Activated naive CD8-positive, alpha-beta T cell (primary cell): ENCODE measurements at regions not wholly inside any gene's neighbourhood (a gene's known extent, or its start where the extent isn't known, plus 50 kb on each side); places are given as distances from the start of the nearest gene placed in this dataset.
"Not testable (repeated sequence)": the region's sequence is repeated elsewhere in the genome, so short reads cannot be mapped to it uniquely, and the experiment has no call there.

Experiments used
- H3K27ac Mint-ChIP-seq: one replicate; pipeline ENCODE4 v1.8.0; 2021; ENCODE audit warnings: mixed read lengths
- H3K27me3 Mint-ChIP-seq: one replicate; pipeline ENCODE4 v1.8.0; 2021; ENCODE audit warnings: mixed read lengths
- H3K36me3 Mint-ChIP-seq: one replicate; pipeline ENCODE4 v1.8.0; 2021; ENCODE audit warnings: mixed read lengths
- H3K4me1 Mint-ChIP-seq: one replicate; pipeline ENCODE4 v1.8.0; 2021; ENCODE audit warnings: low read depth, mixed read lengths
- H3K4me3 Mint-ChIP-seq: one replicate; pipeline ENCODE4 v1.8.0; 2021; ENCODE audit warnings: mild to moderate bottlenecking, mixed read lengths
- H3K9me3 Mint-ChIP-seq: one replicate; pipeline ENCODE4 v1.8.0; 2021; ENCODE audit warnings: low read depth, mixed read lengths

DNA sequence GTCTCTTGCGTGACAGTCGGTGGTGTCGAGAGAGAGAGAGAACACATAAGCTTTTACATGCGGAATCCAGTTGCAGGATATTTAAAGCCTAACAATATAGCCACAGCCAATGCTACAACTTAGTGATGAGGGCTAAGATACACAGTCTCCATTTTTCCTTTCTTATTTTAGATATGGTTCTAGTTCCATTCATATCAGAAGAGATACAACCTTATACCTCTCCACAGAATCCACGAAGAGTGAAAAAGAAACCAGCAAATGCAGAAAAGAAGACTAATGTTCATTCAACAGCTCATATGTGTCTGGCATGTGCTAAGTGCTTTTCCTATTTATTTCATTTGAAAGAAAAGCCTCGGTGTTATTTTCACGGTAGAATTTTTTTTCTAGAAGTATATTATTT lies 249.0 kb upstream of the SLITRK1 start:
- Mint-ChIP-seq H3K27me3 (no peaks in the 10 kb centered on the region), H3K9me3 (no peaks in the 10 kb centered on the region), H3K27ac (no peak overlapping the region), H3K36me3 (no peaks in the 10 kb centered on the region), H3K4me1 (peaks cover 8% of the 10 kb centered on the region), H3K4me3 (no peak overlapping the region)

DNA sequence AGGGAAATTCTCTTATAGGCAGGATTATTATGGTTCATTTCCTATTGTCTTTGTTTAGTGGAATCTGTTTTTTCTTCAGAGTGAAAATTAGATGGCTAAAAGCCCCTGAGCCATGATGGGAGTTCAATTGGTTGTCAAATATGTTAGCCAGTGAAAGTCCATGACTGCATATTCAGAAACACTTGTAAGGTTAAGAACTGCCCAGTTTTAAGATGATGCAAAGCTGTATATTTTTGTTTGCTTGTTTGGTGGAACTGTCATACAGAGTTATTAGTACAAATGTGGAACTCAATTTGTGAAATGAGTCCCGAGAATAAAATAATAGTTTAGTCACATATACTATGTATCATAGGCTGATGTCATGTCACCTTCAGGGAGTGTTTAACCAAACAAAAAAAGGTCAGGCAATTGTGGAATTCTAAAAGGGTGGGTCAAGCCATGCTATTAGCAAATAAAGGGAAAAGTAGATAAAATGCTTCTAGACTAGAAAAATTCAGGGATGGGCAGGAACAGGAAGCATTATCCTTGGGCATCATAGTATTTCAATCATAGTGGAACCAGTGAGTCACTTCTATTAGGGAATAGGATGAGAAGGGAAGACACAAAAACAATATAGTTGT lies 248.3 kb upstream of the SLITRK1 start:
- no peaks in the 10 kb centered on the region for H3K27me3 Mint-ChIP-seq
- H3K27ac Mint-ChIP-seq: no peak overlapping the region
- H3K4me3 Mint-ChIP-seq: no peak overlapping the region
- H3K36me3 Mint-ChIP-seq: no peaks in the 10 kb centered on the region
- no peaks in the 10 kb centered on the region for H3K9me3 Mint-ChIP-seq
- peaks cover 3% of the 10 kb centered on the region for H3K4me1 Mint-ChIP-seq

DNA sequence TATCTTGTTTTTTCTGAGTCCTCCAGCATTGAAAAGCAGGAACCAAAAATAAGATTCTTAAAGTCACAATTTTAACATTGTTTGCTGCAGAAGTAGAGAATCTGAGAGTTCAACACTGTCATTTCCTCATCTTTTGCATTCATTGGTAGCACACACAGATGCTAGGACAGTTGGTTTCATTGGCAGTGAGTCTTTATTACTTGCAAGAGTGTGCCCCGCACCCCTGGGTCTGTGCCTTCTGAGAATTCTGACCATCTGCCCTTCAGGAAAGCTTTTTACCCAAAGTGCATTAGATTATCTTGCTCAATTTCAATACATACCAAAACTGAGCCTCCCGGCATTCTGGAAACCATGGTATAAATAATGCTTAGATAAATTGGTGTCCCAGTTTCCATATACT lies 247.7 kb upstream of the SLITRK1 start:
- Mint-ChIP-seq H3K27me3 (no peaks in the 10 kb centered on the region), H3K4me1 (no peaks in the 10 kb centered on the region), H3K36me3 (no peaks in the 10 kb centered on the region), H3K9me3 (no peaks in the 10 kb centered on the region), H3K4me3 (no peak overlapping the region), H3K27ac (no peak overlapping the region)

DNA sequence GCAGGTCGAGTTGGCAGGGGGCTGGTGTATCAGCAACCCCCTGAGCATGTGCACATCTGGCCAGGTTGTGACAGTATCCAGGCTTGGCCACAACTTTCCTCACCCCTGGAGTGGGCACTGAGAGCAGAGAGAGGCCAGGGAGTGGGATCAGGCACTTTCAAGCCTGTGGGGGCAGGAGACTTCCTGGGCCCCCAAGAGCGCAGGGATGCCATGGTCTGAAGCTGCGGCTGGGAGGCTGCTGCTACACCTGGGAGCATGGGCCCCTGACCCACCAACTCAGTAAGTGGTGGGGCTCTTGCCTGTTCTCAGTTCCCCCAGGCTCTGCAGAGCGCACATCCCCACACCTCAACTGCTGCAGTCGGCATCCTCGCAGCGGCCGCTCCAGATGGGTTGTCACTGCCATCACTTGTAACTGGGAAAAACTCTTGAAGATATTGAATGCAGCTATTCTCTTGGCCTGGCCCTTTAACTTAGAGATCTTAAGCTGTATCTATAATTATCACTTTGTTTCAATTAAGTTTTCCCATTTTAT lies 245.4 kb upstream of the SLITRK1 start:
- H3K27me3 Mint-ChIP-seq: no peaks in the 10 kb centered on the region
- H3K27ac Mint-ChIP-seq: no peak overlapping the region
- H3K4me3 Mint-ChIP-seq: no peak overlapping the region
- H3K36me3 Mint-ChIP-seq: no peaks in the 10 kb centered on the region
- no peaks in the 10 kb centered on the region for H3K9me3 Mint-ChIP-seq
- H3K4me1 Mint-ChIP-seq: no peaks in the 10 kb centered on the region

DNA sequence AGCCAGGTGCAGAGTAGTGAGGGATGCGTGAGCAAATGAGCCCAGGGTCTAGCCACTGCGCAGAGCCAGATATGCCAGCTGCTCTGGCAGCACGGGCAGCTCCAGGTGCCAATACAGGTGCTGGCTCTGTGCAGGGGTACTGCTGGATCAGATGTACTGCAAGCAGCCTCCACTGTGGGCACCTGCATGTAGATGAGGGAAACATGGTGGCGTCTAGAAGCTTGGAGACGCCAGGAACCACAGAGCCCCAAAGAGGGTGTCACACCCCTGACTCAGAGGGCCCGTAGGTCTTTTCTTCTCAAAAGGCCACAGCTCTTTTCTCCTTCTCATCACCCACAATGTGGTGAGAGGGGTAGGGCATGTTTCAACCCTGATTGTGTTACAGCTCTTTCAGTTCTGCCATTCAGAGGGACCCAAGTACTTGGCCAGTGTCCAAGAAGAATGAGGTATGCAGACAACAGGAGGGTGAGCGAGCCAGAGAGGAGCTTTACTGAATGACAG lies 244.4 kb upstream of the SLITRK1 start:
- Mint-ChIP-seq H3K4me3 (no peak overlapping the region), H3K36me3 (no peaks in the 10 kb centered on the region), H3K27me3 (no peaks in the 10 kb centered on the region), H3K27ac (no peak overlapping the region), H3K4me1 (no peaks in the 10 kb centered on the region), H3K9me3 (no peaks in the 10 kb centered on the region)

DNA sequence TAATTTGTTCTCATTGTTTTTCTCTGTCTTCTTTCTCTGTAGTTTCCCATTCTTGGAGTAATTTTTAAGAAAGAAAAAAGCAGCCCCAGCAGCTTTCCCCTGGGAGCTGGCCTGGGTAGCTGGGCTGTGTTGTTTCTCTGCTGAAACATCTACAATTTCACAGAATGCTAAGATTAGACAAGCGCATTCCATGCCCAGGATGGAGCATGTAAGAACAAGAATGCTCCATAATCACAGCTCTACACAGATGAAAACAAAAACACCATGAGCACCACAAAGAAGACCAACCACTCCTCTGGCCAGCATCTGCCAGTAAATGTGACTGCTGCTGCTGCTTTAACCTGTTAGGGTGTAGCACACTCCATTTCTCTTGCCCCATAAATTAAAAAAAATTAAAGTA lies 239.2 kb upstream of the SLITRK1 start:
- Mint-ChIP-seq H3K4me1 (no peaks in the 10 kb centered on the region), H3K36me3 (no peaks in the 10 kb centered on the region), H3K9me3 (no peaks in the 10 kb centered on the region), H3K27ac (no peak overlapping the region), H3K27me3 (no peaks in the 10 kb centered on the region), H3K4me3 (no peak overlapping the region)

DNA sequence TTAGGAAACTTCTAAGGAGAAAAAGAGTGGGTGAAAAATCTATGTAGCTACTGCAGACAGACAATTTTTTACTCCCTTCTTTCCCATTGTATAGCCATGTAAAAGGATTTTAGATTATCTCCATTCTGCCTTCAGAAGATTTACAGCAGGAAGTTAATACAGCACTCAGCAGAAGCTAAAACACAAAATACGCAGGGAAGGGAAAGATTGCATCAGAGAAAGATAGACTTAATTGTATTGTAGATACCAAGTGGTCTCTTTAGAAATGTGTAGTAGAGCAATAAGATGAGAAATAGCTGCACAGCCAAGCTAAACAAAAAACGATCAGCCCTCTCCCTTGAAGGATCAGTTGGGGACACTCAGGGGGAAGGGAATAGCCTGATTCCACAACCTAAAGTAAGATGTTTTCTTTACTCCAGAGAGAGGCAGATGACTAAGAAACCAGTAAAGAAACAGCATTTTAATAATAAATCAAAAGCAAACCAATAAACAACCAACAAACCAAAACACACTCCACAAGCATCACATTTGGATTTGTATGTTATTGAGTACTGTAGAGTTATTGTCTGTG lies 236.7 kb upstream of the SLITRK1 start:
- Mint-ChIP-seq H3K4me1 (no peaks in the 10 kb centered on the region), H3K27ac (no peak overlapping the region), H3K36me3 (no peaks in the 10 kb centered on the region), H3K27me3 (no peaks in the 10 kb centered on the region), H3K4me3 (no peak overlapping the region), H3K9me3 (no peaks in the 10 kb centered on the region)

DNA sequence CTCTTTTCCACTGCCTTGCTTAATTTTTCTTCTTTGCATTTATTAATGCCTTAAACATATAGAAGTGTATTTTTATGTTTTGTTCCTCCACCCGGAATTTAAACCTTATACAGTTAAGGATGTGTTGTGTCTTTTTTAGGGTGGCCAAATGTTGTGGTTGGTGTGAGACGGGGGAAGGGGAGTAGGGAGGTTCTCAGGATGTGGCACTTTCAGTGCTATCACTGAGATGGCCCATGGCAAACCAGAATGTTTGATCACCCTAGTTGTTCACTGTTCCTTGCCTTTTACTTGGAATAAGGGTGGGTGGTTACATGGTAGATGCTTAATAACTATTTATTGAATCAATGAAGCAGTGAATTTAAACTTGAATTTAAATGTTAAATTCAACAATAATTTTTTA lies 216.0 kb upstream of the SLITRK1 start:
- Mint-ChIP-seq H3K4me1 (no peaks in the 10 kb centered on the region), H3K4me3 (no peak overlapping the region), H3K27me3 (no peaks in the 10 kb centered on the region), H3K27ac (no peak overlapping the region), H3K36me3 (no peaks in the 10 kb centered on the region), H3K9me3 (no peaks in the 10 kb centered on the region)

DNA sequence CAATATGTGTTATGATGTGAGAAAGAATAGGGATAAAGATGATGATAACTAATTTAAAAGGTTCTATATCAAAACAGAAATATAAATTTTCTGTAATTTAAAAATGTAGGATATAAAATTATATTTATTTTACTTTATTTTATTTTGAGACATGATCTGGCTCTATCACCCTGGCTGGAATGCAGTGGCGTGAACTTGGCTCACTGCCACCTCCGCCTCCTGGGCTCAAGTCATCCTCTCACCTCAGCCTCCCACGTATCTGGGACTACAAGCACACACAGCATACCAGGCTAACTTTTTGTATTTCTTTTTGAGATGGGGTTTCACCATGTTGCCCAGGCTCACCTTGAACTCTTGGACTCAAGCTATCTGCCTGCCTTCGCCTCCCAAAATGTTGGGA lies 214.9 kb upstream of the SLITRK1 start:
- Mint-ChIP-seq H3K36me3 (no peaks in the 10 kb centered on the region), H3K4me1 (no peaks in the 10 kb centered on the region), H3K27me3 (no peaks in the 10 kb centered on the region), H3K27ac (no peak overlapping the region), H3K4me3 (no peak overlapping the region), H3K9me3 (no peaks in the 10 kb centered on the region)

DNA sequence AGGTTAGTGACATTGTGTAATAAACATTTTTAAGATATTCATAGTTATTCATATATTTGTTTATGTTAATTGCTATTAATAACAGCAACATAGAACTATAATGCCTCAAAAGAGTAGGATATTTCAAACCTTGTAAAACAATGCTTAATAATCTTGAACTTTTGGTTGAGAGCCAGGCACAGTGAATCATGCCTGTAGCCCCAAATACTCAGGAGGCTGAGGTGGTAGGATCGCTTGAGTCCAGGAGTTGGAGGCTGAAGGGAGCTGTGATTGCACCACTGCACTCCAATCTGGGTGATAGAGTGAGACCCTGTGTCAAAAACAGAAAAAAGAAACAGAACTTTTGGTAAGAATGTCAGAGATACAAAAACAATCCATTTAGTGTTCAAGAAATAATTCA lies 213.9 kb upstream of the SLITRK1 start:
- Mint-ChIP-seq H3K4me1 (no peaks in the 10 kb centered on the region), H3K9me3 (no peaks in the 10 kb centered on the region), H3K27me3 (no peaks in the 10 kb centered on the region), H3K4me3 (no peak overlapping the region), H3K27ac (no peak overlapping the region), H3K36me3 (no peaks in the 10 kb centered on the region)

DNA sequence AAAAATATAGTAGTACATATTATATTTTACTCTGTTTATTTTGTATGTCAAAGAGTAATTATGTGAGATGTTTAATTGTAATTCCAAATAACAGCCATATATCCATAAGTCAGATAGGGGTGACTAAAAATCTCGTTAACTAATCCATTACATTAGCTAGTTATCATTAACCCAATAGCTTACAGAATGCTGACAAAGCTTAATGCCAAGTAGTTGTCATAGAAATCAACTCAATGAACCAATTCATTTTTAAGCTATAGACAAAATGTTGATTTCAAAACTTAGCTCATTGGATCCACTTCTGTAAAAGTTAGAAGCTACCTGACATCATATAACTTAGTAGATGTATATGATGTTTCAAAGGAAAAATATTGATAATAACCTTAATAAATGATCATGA lies 206.7 kb upstream of the SLITRK1 start:
- Mint-ChIP-seq H3K27ac (no peak overlapping the region), H3K9me3 (no peaks in the 10 kb centered on the region), H3K4me1 (no peaks in the 10 kb centered on the region), H3K27me3 (no peaks in the 10 kb centered on the region), H3K4me3 (no peak overlapping the region), H3K36me3 (no peaks in the 10 kb centered on the region)

DNA sequence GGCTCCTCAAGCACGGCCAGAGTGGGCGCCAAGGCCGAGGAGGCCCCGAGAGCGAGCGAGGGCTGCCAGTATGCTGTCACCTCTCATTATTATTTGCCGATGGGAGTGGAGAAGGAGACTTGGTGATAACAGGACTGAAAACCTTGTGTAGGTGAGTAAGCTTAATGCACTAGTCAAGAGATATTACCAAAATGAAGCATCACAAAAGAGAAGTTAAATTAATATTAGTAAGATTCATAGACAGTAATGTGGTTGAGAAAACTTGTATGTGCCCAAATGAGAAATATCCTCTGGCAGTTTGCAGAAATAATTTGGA lies 204.5 kb upstream of the SLITRK1 start:
- Mint-ChIP-seq H3K4me1 (no peaks in the 10 kb centered on the region), H3K9me3 (no peaks in the 10 kb centered on the region), H3K27ac (no peak overlapping the region), H3K36me3 (no peaks in the 10 kb centered on the region), H3K4me3 (no peak overlapping the region), H3K27me3 (no peaks in the 10 kb centered on the region)

DNA sequence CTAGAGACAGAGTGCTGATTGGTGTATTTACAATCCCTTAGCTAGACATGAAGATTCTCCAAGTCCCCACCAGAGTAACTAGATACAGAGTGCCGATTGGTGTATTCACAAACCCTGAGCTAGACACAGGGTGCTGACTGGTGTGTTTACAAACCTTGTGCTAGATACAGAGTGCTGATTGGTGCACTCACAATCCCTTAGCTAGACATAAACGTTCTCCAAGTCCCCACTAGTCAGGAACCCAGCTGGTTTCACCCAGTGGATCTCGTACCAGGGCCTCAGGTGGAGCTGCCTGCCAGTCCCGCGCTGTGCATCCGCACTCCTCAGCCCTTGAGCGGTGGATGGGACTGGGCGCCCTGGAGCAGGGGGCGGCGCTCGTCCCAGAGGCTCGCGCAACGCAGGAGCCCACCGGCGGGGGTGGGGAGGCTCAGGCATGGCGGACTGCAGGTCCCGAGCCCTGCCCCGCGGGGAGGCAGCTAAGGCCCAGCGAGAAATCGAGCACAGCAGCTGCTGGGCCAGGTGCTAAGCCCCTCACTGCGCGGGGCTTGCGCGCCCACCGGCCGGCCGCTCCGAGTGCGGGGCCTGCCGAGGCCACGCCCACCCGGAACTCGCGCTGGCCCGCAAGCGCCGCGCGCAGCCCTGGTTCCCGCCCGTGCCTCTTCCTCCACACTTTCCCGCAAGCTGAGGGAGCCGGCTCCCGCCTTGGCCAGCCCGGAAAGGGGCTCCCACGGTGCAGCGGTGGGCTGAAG lies 204.0 kb upstream of the SLITRK1 start:
- not testable (repeated sequence) for H3K9me3 Mint-ChIP-seq, H3K36me3 Mint-ChIP-seq, H3K27ac Mint-ChIP-seq, H3K4me1 Mint-ChIP-seq, H3K27me3 Mint-ChIP-seq
- H3K4me3 Mint-ChIP-seq: peak overlapping the region; percentile 11

DNA sequence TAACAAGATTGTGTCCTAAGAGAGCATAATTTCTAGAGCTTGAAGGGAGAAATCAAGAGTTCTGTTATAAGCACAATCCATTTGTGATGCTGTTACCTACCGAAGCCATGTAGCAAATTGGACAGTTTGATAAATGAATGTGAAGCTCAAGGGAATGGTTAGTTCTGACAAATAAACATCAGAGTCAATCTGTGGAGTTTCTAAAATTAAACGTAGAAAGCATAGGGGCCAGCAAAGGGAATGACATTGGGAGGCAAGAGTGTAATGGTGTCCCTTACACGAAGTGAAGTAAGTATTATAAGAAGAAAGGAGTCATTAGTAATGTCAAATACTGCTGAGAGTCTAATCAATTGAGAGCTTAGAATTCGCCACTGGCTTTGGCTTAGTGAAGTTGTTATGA lies 200.2 kb upstream of the SLITRK1 start:
- Mint-ChIP-seq H3K9me3 (no peaks in the 10 kb centered on the region), H3K27ac (no peak overlapping the region)

DNA sequence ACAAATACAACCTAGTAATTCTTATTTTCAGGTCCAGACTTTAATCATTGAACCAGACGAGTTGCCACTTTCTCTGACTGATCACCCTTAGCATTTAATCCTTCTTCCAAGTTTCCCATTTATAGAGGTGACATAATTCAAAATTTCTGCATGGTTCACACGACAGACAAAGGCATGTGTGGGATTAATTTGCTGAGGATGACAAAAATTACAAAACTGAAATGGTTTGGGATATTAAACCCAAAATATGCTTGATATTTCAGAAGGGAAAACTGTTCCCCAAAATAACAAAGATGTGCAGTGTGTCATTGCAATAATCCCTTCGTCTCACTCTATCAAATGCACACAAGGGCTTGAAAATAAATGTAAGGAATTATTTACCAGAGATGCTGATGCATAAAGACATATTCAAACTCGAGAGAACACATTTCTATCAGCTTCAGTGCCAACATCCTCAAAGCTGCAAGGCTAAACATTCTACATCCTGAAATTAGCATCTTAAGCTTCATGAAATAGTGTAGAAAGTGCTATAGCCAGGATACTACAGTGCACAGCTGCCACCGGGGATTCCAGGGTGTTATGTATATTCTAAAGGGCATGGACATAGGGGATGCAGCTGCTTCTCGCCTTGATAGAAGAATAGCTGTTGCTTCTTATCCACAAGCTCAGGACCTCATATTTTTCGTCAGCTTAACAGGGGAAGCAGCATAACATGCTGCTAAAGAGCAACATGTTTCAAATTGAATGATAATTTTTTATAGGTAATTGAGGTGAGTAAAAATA lies 198.7 kb upstream of the SLITRK1 start:
- Mint-ChIP-seq H3K36me3 (no peaks in the 10 kb centered on the region), H3K4me3 (no peak overlapping the region), H3K27me3 (no peaks in the 10 kb centered on the region), H3K27ac (no peak overlapping the region), H3K4me1 (no peaks in the 10 kb centered on the region), H3K9me3 (no peaks in the 10 kb centered on the region)

More for the DNA sequence above, 200.2 kb upstream of the SLITRK1 start:
- Mint-ChIP-seq H3K36me3 (no peaks in the 10 kb centered on the region), H3K4me3 (no peak overlapping the region), H3K27me3 (no peaks in the 10 kb centered on the region), H3K4me1 (no peaks in the 10 kb centered on the region)
